ENCODE measurements at regions not wholly inside any gene's neighbourhood (a gene's known extent, or its start where the extent isn't known, plus 50 kb on each side); places are given as distances from the start of the nearest gene placed in this dataset.

GRCh38 chr9:27668280-27668679 lies 95.0 kb upstream of the C9orf72 start (continued):
- TF ChIP-seq BCLAF1 (IDR thresholded peaks at IDR 0.05) (no peak), HDGF (IDR thresholded peaks at IDR 0.05) (no peak), CUX1 (IDR thresholded peaks at IDR 0.05; ENCODE audit: insufficient replicate concordance, low read depth, low read length) (no peak), MLLT1 (IDR thresholded peaks at IDR 0.05) (no peak), MAX (IDR thresholded peaks at IDR 0.05; ENCODE audit: low read depth, low read length) (no peak)
